ENCODE measurements at regions not wholly inside any gene's neighbourhood (a gene's known extent, or its start where the extent isn't known, plus 50 kb on each side); places are given as distances from the start of the nearest gene placed in this dataset.
"Not testable (repeated sequence)": the region's sequence is repeated elsewhere in the genome, so short reads cannot be mapped to it uniquely, and the experiment has no call there.

DNA sequence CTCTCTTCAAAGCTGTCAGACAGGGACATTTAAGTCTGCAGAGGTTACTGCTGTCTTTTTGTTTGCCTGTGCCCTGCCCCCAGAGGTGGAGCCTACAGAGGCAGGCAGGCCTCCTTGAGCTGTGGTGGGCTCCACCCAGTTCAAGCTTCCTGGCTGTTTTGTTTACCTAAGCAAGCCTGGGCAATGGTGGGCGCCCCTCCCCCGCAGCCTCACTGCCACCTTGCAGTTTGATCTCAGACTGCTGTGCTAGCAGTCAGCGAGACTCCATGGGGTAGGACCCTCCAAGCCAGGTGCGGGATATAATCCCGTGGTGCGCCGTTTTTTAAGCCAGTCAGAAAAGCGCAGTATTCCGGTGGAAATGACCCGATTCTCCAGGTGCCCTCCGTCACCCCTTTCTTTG is 454.7 kb downstream of the PDZRN4 start:
- TF ChIP-seq, protein P1, sequence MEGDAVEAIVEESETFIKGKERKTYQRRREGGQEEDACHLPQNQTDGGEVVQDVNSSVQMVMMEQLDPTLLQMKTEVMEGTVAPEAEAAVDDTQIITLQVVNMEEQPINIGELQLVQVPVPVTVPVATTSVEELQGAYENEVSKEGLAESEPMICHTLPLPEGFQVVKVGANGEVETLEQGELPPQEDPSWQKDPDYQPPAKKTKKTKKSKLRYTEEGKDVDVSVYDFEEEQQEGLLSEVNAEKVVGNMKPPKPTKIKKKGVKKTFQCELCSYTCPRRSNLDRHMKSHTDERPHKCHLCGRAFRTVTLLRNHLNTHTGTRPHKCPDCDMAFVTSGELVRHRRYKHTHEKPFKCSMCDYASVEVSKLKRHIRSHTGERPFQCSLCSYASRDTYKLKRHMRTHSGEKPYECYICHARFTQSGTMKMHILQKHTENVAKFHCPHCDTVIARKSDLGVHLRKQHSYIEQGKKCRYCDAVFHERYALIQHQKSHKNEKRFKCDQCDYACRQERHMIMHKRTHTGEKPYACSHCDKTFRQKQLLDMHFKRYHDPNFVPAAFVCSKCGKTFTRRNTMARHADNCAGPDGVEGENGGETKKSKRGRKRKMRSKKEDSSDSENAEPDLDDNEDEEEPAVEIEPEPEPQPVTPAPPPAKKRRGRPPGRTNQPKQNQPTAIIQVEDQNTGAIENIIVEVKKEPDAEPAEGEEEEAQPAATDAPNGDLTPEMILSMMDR (IDR thresholded peaks at IDR 0.05): not testable (repeated sequence)
- TF ChIP-seq POLR2A (IDR thresholded peaks at IDR 0.05): not testable (repeated sequence)

Data from uterus (tissue), 2 donors.